ENCODE measurements at regions not wholly inside any gene's neighbourhood (a gene's known extent, or its start where the extent isn't known, plus 50 kb on each side); places are given as distances from the start of the nearest gene placed in this dataset.

DNA sequence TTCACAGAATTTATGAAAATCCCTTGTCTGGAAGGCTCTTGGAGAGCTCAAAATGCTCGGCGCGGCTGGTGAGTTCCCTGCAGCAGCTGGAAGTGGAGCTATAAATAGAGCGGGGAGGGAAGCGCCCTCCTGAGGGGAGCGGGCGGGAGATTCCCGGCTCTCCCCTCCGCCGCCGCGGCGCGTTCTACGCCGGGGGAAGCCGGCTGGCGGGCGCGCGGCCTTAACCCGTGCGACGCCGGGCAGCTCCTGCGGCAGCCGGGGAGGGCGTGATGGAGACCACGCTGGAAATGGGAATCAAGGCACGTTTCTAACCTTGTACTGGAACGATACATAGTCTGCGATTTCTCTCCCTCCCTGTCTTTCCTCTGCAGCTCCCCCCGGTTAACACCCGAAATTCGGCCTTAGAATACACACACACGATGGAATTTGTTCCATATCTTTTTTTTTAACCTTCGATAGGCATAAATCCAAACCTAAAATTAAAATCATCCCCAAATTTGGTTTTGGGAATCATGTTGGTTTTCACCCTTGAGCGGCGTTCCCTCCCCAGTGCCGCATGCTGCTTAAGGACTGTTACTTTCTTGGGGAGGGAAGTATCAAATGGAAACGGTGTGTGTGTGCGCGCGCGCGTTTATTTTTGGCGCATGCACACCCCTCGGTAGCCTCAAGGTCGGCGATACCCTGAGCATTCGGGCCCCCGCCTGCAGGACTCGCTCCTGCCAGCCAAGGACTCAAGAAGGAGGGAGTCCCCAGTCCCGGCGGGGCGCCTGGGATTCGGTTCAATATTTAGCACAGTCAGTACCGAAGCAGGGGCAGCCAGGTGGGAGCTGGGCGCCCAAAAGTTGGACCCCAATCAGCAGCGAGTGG, 306.3 kb upstream of the KCNN2 start:
- TF ChIP-seq, protein P1, sequence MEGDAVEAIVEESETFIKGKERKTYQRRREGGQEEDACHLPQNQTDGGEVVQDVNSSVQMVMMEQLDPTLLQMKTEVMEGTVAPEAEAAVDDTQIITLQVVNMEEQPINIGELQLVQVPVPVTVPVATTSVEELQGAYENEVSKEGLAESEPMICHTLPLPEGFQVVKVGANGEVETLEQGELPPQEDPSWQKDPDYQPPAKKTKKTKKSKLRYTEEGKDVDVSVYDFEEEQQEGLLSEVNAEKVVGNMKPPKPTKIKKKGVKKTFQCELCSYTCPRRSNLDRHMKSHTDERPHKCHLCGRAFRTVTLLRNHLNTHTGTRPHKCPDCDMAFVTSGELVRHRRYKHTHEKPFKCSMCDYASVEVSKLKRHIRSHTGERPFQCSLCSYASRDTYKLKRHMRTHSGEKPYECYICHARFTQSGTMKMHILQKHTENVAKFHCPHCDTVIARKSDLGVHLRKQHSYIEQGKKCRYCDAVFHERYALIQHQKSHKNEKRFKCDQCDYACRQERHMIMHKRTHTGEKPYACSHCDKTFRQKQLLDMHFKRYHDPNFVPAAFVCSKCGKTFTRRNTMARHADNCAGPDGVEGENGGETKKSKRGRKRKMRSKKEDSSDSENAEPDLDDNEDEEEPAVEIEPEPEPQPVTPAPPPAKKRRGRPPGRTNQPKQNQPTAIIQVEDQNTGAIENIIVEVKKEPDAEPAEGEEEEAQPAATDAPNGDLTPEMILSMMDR (IDR thresholded peaks at IDR 0.05; ENCODE audit: low read length), result no peak
- TF ChIP-seq EZH2 (IDR thresholded peaks at IDR 0.05; ENCODE audit: borderline replicate concordance, low read length), result no peak
